Loucy (cell line): ENCODE measurements at regions not wholly inside any gene's neighbourhood (a gene's known extent, or its start where the extent isn't known, plus 50 kb on each side); places are given as distances from the start of the nearest gene placed in this dataset.
"Not testable (repeated sequence)": the region's sequence is repeated elsewhere in the genome, so short reads cannot be mapped to it uniquely, and the experiment has no call there.

ENCODE experiments used
- H2AFZ ChIP-seq: fragments of 200-600 bp; sonication (generic); 2 replicates; pipeline ENCODE4 v1.6.0; 2016; ENCODE audit warnings: antibody characterized with exemption, mild to moderate bottlenecking, low read length, moderate library complexity
- H3F3A ChIP-seq: fragments of 200-600 bp; 2 replicates; pipeline ENCODE4 v1.6.0; 2016; ENCODE audit warnings: antibody characterized with exemption, low read depth, mild to moderate bottlenecking
- H3K27me3 ChIP-seq: fragments of 200-600 bp; sonication (generic); 2 replicates; pipeline ENCODE4 v1.6.1; 2014; ENCODE audit warnings: low read length, mild to moderate bottlenecking; ENCODE audit not compliant: insufficient read depth, poor library complexity, severe bottlenecking
- H3K36me3 ChIP-seq: fragments of 200-600 bp; sonication (generic); 2 replicates; pipeline ENCODE4 v1.6.1; 2016; ENCODE audit warnings: low read length; ENCODE audit not compliant: insufficient read depth
- H3K4me1 ChIP-seq: fragments of 200-600 bp; sonication (generic); 2 replicates; pipeline ENCODE4 v1.5.1; 2014; ENCODE audit warnings: low read length, mild to moderate bottlenecking; ENCODE audit not compliant: insufficient read depth, poor library complexity, severe bottlenecking
- H3K4me2 ChIP-seq: fragments of 200-600 bp; sonication (generic); 2 replicates; pipeline ENCODE4 v1.6.0; 2014; ENCODE audit warnings: antibody characterized with exemption, low read length, low read depth, mild to moderate bottlenecking; ENCODE audit not compliant: poor library complexity, severe bottlenecking
- H3K4me3 ChIP-seq: fragments of 200-600 bp; sonication (generic); 2 replicates; pipeline ENCODE4 v1.5.1; 2014; ENCODE audit warnings: low read length, mild to moderate bottlenecking, mixed read lengths; ENCODE audit not compliant: poor library complexity, severe bottlenecking
- H3K79me2 ChIP-seq: fragments of 200-600 bp; sonication (generic); 2 replicates; pipeline ENCODE4 v1.6.1; 2014; ENCODE audit warnings: low read length; ENCODE audit not compliant: insufficient read depth
- H3K9ac ChIP-seq: fragments of 200-600 bp; sonication (generic); 2 replicates; pipeline ENCODE4 v1.6.0; 2014; ENCODE audit warnings: mild to moderate bottlenecking, low read depth, low read length, moderate library complexity; ENCODE audit not compliant: poor library complexity, severe bottlenecking
- H3K9me2 ChIP-seq: fragments of 200-600 bp; sonication (generic); replicated peaks from 2 replicates; pipeline ENCODE4 v1.6.1; 2016; ENCODE audit warnings: low read depth, low read length, mixed read lengths
- H3K9me3 ChIP-seq: fragments of 200-600 bp; sonication (generic); 2 replicates; pipeline ENCODE4 v1.6.1; 2014; ENCODE audit warnings: mild to moderate bottlenecking, antibody characterized with exemption, low read length, low read depth; ENCODE audit not compliant: insufficient read depth
- H4K20me1 ChIP-seq: fragments of 200-600 bp; sonication (generic); 2 replicates; pipeline ENCODE4 v1.6.0; 2014; ENCODE audit warnings: antibody characterized with exemption, low read length, mild to moderate bottlenecking; ENCODE audit not compliant: insufficient read depth, poor library complexity, severe bottlenecking
- EZH2phosphoT487 ChIP-seq: fragments of 200-600 bp; IDR thresholded peaks from 2 replicates; pipeline ENCODE4 v1.6.1; 2018; ENCODE audit warnings: antibody characterized with exemption, mild to moderate bottlenecking, moderate library complexity, borderline replicate concordance
- TF ChIP-seq, protein P1 (sequence below): fragments of 200-600 bp; sonication (generic); conservative IDR thresholded peaks from 2 replicates; pipeline ENCODE4 v1.5.1; 2014; ENCODE audit warnings: mild to moderate bottlenecking, antibody characterized with exemption, low read length

DNA sequence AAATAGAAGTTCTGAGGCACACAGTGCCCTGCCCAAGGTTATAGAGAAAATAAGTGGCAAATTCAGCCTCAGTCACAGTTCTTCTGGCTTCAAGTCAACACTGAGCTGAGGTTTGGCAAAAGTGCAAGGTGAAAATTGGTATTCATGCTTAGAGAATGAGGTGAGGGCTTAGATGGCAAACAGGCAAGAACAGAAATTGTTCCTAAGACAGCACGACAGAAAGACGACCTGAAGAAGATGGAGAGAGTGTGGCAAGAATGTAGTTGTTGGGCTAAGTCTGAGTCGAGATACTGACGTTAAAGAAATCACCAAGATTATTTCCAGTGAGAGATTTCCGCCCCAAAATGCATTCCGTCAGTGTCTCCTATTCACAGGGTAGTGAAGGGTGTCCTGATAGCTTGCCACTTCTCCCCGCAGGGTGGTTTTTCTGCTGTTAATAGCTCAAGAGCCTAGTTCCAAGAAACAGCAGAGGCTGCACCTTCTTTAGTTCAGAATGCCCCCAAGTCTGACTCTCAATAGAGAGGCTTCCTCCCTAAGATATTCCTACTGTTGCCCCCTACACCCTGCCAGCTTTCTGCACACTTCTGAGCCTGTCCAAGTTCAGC is 260.8 kb upstream of the AMIGO2 start:
- no peak overlapping the region for H3K4me2 ChIP-seq
- no peaks in the 10 kb centered on the region for H3K27me3 ChIP-seq
- no peaks in the 10 kb centered on the region for H3K9me2 ChIP-seq
- no peaks in the 10 kb centered on the region for H3K4me1 ChIP-seq
- TF ChIP-seq EZH2phosphoT487: no peak
- TF ChIP-seq, protein P1, sequence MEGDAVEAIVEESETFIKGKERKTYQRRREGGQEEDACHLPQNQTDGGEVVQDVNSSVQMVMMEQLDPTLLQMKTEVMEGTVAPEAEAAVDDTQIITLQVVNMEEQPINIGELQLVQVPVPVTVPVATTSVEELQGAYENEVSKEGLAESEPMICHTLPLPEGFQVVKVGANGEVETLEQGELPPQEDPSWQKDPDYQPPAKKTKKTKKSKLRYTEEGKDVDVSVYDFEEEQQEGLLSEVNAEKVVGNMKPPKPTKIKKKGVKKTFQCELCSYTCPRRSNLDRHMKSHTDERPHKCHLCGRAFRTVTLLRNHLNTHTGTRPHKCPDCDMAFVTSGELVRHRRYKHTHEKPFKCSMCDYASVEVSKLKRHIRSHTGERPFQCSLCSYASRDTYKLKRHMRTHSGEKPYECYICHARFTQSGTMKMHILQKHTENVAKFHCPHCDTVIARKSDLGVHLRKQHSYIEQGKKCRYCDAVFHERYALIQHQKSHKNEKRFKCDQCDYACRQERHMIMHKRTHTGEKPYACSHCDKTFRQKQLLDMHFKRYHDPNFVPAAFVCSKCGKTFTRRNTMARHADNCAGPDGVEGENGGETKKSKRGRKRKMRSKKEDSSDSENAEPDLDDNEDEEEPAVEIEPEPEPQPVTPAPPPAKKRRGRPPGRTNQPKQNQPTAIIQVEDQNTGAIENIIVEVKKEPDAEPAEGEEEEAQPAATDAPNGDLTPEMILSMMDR: no peak
- no peaks in the 10 kb centered on the region for H3K36me3 ChIP-seq
- H3K9me3 ChIP-seq: 0 out of 2 replicates have a peak, but pooled peaks cover 5% of the 10 kb centered on the region
- H3K4me3 ChIP-seq: no peak overlapping the region
- no peaks in the 10 kb centered on the region for H3F3A ChIP-seq
- H2AFZ ChIP-seq: no peak overlapping the region
- no peaks in the 10 kb centered on the region for H3K79me2 ChIP-seq
- H3K9ac ChIP-seq: no peak overlapping the region
- no peaks in the 10 kb centered on the region for H4K20me1 ChIP-seq

DNA sequence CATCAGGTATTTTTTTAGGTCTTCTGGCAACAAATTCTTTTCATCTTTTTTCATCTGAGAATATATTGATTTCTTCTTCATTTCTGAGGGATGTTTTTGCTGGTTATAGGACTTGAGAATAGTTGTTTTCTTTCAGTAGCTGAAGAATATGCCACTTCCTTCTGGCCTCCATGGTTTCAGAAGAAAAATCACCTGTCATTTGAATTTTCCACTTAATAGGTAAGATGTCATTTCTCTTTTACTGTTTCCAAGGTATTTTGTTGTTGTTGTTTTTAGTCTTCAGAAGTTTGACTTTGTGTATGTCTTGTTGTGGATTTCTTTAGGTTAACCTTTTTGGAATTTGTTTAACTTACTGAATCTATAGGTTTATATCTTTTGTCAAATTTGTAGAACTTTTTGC is 257.8 kb upstream of the AMIGO2 start:
- Histone ChIP-seq H4K20me1 (no peaks in the 10 kb centered on the region), H3K9ac (no peak overlapping the region), H3K4me2 (no peak overlapping the region), H3K9me2 (no peaks in the 10 kb centered on the region), H2AFZ (no peak overlapping the region), H3K27me3 (no peaks in the 10 kb centered on the region), H3K4me1 (no peaks in the 10 kb centered on the region), H3K4me3 (no peak overlapping the region), H3K79me2 (no peaks in the 10 kb centered on the region), H3K9me3 (0 out of 2 replicates have a peak, but pooled peaks cover 5% of the 10 kb centered on the region), H3F3A (no peaks in the 10 kb centered on the region), H3K36me3 (no peaks in the 10 kb centered on the region)
- TF ChIP-seq EZH2phosphoT487: no peak
- TF ChIP-seq, protein P1: no peak

DNA sequence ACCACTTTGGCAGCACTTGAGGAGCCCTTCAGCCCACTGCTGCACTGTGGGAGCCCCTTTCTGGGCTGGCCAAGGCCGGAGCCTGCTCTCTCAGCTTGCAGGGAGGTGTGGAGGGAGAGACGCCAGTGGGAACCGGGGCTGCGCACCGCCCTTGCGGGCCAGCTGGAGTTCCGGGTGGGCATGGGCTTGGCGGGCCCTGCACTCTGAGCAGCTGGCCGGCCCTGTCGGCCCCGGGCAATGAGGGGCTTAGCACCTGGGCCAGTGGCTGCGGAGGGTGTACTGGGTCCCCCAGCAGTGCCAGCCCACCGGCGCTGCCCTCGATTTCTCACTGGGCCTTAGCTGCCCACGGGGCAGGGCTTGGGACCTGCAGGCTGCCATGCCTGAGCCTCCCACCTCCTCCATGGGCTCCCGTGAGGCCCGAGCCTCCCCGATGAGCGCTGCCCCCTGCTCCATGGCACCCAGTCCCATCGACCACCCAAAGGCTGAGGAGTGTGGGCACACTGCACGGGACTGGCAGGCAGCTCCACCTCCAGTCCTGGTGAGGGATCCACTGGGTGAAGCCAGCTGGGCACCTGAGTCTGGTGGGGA is 253.6 kb upstream of the AMIGO2 start:
- not testable (repeated sequence) for H3K27me3 ChIP-seq, H3F3A ChIP-seq, H3K4me2 ChIP-seq, H4K20me1 ChIP-seq, H3K4me3 ChIP-seq, H2AFZ ChIP-seq, H3K4me1 ChIP-seq, H3K79me2 ChIP-seq, H3K36me3 ChIP-seq, H3K9ac ChIP-seq, H3K9me2 ChIP-seq, H3K9me3 ChIP-seq
